ENCODE measurements at regions not wholly inside any gene's neighbourhood (a gene's known extent, or its start where the extent isn't known, plus 50 kb on each side); places are given as distances from the start of the nearest gene placed in this dataset.

- DNase-seq (no peak), ATAC-seq (no peak)
- intact Hi-C loops (cut with DNase I) = no loop called here
- Histone ChIP-seq H3K36me3 (no peaks in the 10 kb centered on the region), H3K27ac (no peak overlapping the region), H3K4me1 (peaks cover 0 to 16% (median 6%) of the 10 kb centered on the region in 4 donors), H3K9me3 (no peaks in the 10 kb centered on the region), H3K27me3 (no peaks in the 10 kb centered on the region), H3K4me3 (no peak overlapping the region)
- TF ChIP-seq CTCF (IDR thresholded peaks at IDR 0.05) = no peak
- TF ChIP-seq POLR2A (IDR thresholded peaks at IDR 0.05) = no peak
- WGBS (ENCODE audit: insufficient coverage, low coverage, low lambda C conversion rate, missing lambda C conversion rate) = 88% methylated on average over 3 of the region's 4 CpGs
Observed at GRCh38 chr13:40060296-40061007, 405.0 kb downstream of the COG6 start.

- Histone ChIP-seq H3K4me1 (peaks cover 0 to 16% (median 6%) of the 10 kb centered on the region in 4 donors), H3K36me3 (no peaks in the 10 kb centered on the region), H3K27me3 (no peaks in the 10 kb centered on the region), H3K4me3 (no peak overlapping the region), H3K27ac (no peak overlapping the region), H3K9me3 (no peaks in the 10 kb centered on the region)
- TF ChIP-seq POLR2A (IDR thresholded peaks at IDR 0.05) = no peak
- no peak for TF ChIP-seq CTCF (IDR thresholded peaks at IDR 0.05)
- peak in 1 of 4 donors; percentile 12 for ATAC-seq
- 63% methylated on average over 7 of the region's 7 CpGs for WGBS (ENCODE audit: insufficient coverage, low coverage, low lambda C conversion rate, missing lambda C conversion rate)
- DNase-seq = no peak
- intact Hi-C loops (cut with DNase I) = no loop called here
Observed at GRCh38 chr13:40061466-40062450, 406.3 kb downstream of the COG6 start.

- H3K4me1 ChIP-seq = peaks cover 0 to 16% (median 6%) of the 10 kb centered on the region in 4 donors
- no peaks in the 10 kb centered on the region for H3K9me3 ChIP-seq
- DNase-seq (no peak), ATAC-seq (peak in 3 of 4 donors; percentile 9 to 22 (median 17))
- TF ChIP-seq POLR2A (IDR thresholded peaks at IDR 0.05) = no peak
- TF ChIP-seq CTCF (IDR thresholded peaks at IDR 0.05) = no peak
- H3K36me3 ChIP-seq = no peaks in the 10 kb centered on the region
- no peaks in the 10 kb centered on the region for H3K27me3 ChIP-seq
- 60% methylated on average over 2 of the region's 8 CpGs for WGBS (ENCODE audit: insufficient coverage, low coverage, low lambda C conversion rate, missing lambda C conversion rate)
- intact Hi-C loops (cut with DNase I) = no loop called here
- H3K4me3 ChIP-seq = no peak overlapping the region
- peak overlapping the region in 1 of 3 donors; percentile 34 for H3K27ac ChIP-seq
Observed at GRCh38 chr13:40063278-40063698, 407.8 kb downstream of the COG6 start.

- intact Hi-C loops (cut with DNase I) = no loop called here
- TF ChIP-seq CTCF (IDR thresholded peaks at IDR 0.05) (no peak), POLR2A (IDR thresholded peaks at IDR 0.05) (no peak)
- H3K27ac ChIP-seq = peak overlapping the region in 2 of 3 donors; percentile 30 to 34
- H3K27me3 ChIP-seq = no peaks in the 10 kb centered on the region
- peaks cover 0 to 16% (median 6%) of the 10 kb centered on the region in 4 donors for H3K4me1 ChIP-seq
- H3K4me3 ChIP-seq = no peak overlapping the region
- 0% methylated on average over 1 of the region's 1 CpG for WGBS (ENCODE audit: insufficient coverage, low coverage, low lambda C conversion rate, missing lambda C conversion rate)
- DNase-seq (no peak), ATAC-seq (peak; percentile 92 to 96 (median 94))
- no peaks in the 10 kb centered on the region for H3K9me3 ChIP-seq
- no peaks in the 10 kb centered on the region for H3K36me3 ChIP-seq
Observed at GRCh38 chr13:40063703-40064102, 408.2 kb downstream of the COG6 start.

All from right lobe of liver (tissue), 6 donors.